Upper lobe of right lung (tissue), 1 donor: ENCODE measurements at regions not wholly inside any gene's neighbourhood (a gene's known extent, or its start where the extent isn't known, plus 50 kb on each side); places are given as distances from the start of the nearest gene placed in this dataset.

ENCODE experiments used
- ATAC-seq: fragments of 200-7000 bp; cut with Tn5 transposase; one replicate; pipeline ENCODE4 v1.9.1; 2020; ENCODE audit warnings: mild to moderate bottlenecking, moderate library complexity
- DNase-seq: peaks from one replicate; pipeline ENCODE4 v3.0.0-alpha.2; 2020
- H3K27ac ChIP-seq: fragments of 200-600 bp; one replicate; pipeline ENCODE4 v1.8.0; 2022
- H3K27me3 ChIP-seq: fragments of 200-600 bp; one replicate; pipeline ENCODE4 v1.8.0; 2022; ENCODE audit warnings: mild to moderate bottlenecking
- H3K36me3 ChIP-seq: fragments of 200-600 bp; one replicate; pipeline ENCODE4 v1.8.0; 2022
- H3K4me1 ChIP-seq: fragments of 200-600 bp; one replicate; pipeline ENCODE4 v1.8.0; 2022
- H3K4me3 ChIP-seq: fragments of 200-600 bp; one replicate; pipeline ENCODE4 v1.8.0; 2022; ENCODE audit warnings: mild to moderate bottlenecking
- H3K9me3 ChIP-seq: fragments of 200-600 bp; one replicate; pipeline ENCODE4 v1.8.0; 2022
- CTCF ChIP-seq: fragments of 200-600 bp; IDR thresholded peaks from one replicate; pipeline ENCODE4 v1.8.0; 2022; ENCODE audit warnings: antibody characterized with exemption
- intact Hi-C: fragments of 100-400 bp; cut with DNase I; formaldehyde crosslinking; loops from one replicate; pipeline ENCODE4 v1.11.0; 2022
- donor health status: DM: no; HTN: yes; CAD: no; lungs with severe emphysema.

- Histone ChIP-seq H3K4me1 (no peaks in the 10 kb centered on the region), H3K27ac (no peak overlapping the region), H3K27me3 (no peaks in the 10 kb centered on the region), H3K4me3 (no peak overlapping the region), H3K36me3 (no peaks in the 10 kb centered on the region), H3K9me3 (no peaks in the 10 kb centered on the region)
- no peak for TF ChIP-seq CTCF
- intact Hi-C loops, result no loop called here
- ATAC-seq, result no peak
- DNase-seq, result no peak
Measured at GRCh38 chr17:6231886-6232731, 161.9 kb downstream of the WSCD1 start.

- H3K27me3 ChIP-seq, result no peaks in the 10 kb centered on the region
- no peaks in the 10 kb centered on the region for H3K36me3 ChIP-seq
- H3K9me3 ChIP-seq, result no peaks in the 10 kb centered on the region
- H3K27ac ChIP-seq, result no peak overlapping the region
- no peaks in the 10 kb centered on the region for H3K4me1 ChIP-seq
- H3K4me3 ChIP-seq, result no peak overlapping the region
- TF ChIP-seq CTCF, result no peak
- intact Hi-C loops, result no loop called here
- DNase-seq, result no peak
- no peak for ATAC-seq
Measured at GRCh38 chr17:6231465-6231864, 161.3 kb downstream of the WSCD1 start.

- H3K36me3 ChIP-seq, result no peaks in the 10 kb centered on the region
- intact Hi-C loops, result no loop called here
- H3K27ac ChIP-seq, result no peak overlapping the region
- no peaks in the 10 kb centered on the region for H3K4me1 ChIP-seq
- ATAC-seq, result no peak
- TF ChIP-seq CTCF, result no peak
- H3K27me3 ChIP-seq, result no peaks in the 10 kb centered on the region
- H3K4me3 ChIP-seq, result no peak overlapping the region
- H3K9me3 ChIP-seq, result peaks cover 6% of the 10 kb centered on the region
- DNase-seq, result no peak
Measured at GRCh38 chr17:6218333-6218732, 148.2 kb downstream of the WSCD1 start.

DNA sequence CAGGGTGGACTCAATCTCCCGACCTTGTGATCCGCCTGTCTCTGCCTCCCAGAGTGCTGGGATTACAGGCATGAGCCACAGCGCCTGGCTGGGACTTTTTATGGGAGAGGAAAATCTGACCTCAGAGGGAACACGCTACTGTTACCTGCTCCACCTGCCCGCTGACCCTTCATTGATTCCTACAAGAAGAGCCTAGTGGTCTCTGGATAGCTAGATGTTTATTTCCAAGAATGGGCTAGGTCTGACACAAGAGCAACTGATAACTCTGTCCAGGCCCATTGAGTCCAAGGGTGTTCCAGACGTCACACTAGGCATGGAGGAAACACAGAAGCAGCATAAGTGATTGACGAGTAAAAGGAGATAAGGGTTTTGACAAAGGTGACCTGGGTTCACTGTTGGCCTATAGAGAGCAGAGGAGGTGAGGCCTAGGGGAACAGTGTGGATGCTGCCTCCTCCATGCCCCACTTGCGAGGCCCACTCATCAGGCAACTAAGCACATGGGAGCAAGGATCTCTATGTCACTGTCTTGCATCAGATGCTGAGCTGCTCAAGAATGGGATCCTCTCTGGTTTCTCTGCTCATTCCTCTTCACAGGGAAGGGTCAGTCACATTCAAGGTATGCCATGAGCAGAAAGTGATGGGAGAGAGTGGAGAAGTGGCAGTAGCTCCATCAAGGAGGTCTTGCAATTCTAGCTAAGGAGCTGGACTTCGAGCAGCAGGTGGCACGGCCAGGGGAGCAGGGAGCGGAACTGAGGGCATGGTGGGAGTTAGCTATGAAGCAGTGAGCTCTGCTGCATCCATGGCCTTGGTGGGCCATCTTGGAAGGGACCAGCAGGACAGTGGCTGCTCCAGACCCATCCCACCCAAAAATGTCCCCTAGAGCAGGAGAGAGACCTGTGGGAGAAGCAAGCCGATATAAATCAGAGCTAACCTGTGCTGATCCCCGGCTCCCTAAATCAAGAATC lies 145.2 kb downstream of the WSCD1 start:
- H3K27ac ChIP-seq, result no peak overlapping the region
- H3K4me1 ChIP-seq, result no peaks in the 10 kb centered on the region

GRCh38 chr17:6213859-6214258 lies 143.7 kb downstream of the WSCD1 start:
- no peak overlapping the region for H3K27ac ChIP-seq
- H3K4me1 ChIP-seq, result no peaks in the 10 kb centered on the region
- intact Hi-C loops, result no loop called here
- no peak for ATAC-seq
- H3K36me3 ChIP-seq, result no peaks in the 10 kb centered on the region
- TF ChIP-seq CTCF, result no peak
- no peak for DNase-seq
- H3K4me3 ChIP-seq, result no peak overlapping the region
- no peaks in the 10 kb centered on the region for H3K27me3 ChIP-seq
- no peaks in the 10 kb centered on the region for H3K9me3 ChIP-seq

More for the DNA sequence above, 145.2 kb downstream of the WSCD1 start:
- intact Hi-C loops, result no loop called here
- Histone ChIP-seq H3K9me3 (no peaks in the 10 kb centered on the region), H3K4me3 (no peak overlapping the region), H3K27me3 (no peaks in the 10 kb centered on the region), H3K36me3 (no peaks in the 10 kb centered on the region)
- TF ChIP-seq CTCF, result no peak
- DNase-seq, result no peak
- ATAC-seq, result no peak
